Gastrocnemius medialis (tissue), 4 donors: ENCODE measurements at regions not wholly inside any gene's neighbourhood (a gene's known extent, or its start where the extent isn't known, plus 50 kb on each side); places are given as distances from the start of the nearest gene placed in this dataset.

Source experiments
- CTCF ChIP-seq, 5 experiments: fragments of 450-650 bp in 3 of 5; fragments of 200-600 bp in 2 of 5; sonication (generic) in 2 of 5; IDR thresholded peaks in 4 of 5; conservative IDR thresholded peaks in 1 of 5; 1 replicate in 4 of 5; 2 replicates in 1 of 5; pipeline ENCODE4 v1.5.1; 2016 to 2019; ENCODE audit warnings: antibody characterized with exemption in 5 of 5, mild to moderate bottlenecking in 3 of 5, moderate library complexity in 3 of 5
- POLR2A ChIP-seq, 2 donors: fragments of 450-650 bp; IDR thresholded peaks; one replicate each; pipeline ENCODE4 v1.6.1; 2017; ENCODE audit warnings: antibody characterized with exemption in 2 of 2, mild to moderate bottlenecking in 2 of 2, moderate library complexity in 2 of 2

GRCh38 chr9:120252248-120252647 lies 327.7 kb downstream of the CDK5RAP2 start:
- TF ChIP-seq CTCF (IDR thresholded peaks at IDR 0.05 in 4 of 5, conservative IDR thresholded peaks at IDR 0.05 in 1 of 5), result no peak
- TF ChIP-seq POLR2A (IDR thresholded peaks at IDR 0.05), result no peak
